ES-I3 (cell line): ENCODE measurements at regions not wholly inside any gene's neighbourhood (a gene's known extent, or its start where the extent isn't known, plus 50 kb on each side); places are given as distances from the start of the nearest gene placed in this dataset.

Source experiments
- H3K36me3 ChIP-seq: 2 replicates; pipeline ENCODE4 v1.6.1; 2013; ENCODE audit warnings: mild to moderate bottlenecking, low read length, control low read depth, moderate library complexity; ENCODE audit not compliant: insufficient read depth
- H3K4me1 ChIP-seq: 2 replicates; pipeline ENCODE4 v1.6.1; 2013; ENCODE audit warnings: mild to moderate bottlenecking, control low read depth, low read length; ENCODE audit not compliant: insufficient read depth
- H3K9ac ChIP-seq: 2 replicates; pipeline ENCODE4 v1.6.1; 2013; ENCODE audit warnings: low read depth, mild to moderate bottlenecking, low read length, moderate library complexity
- H3K9me3 ChIP-seq: 2 replicates; pipeline ENCODE4 v1.6.1; 2013; ENCODE audit warnings: mild to moderate bottlenecking, low read length, moderate library complexity; ENCODE audit not compliant: control insufficient read depth, insufficient read depth

DNA sequence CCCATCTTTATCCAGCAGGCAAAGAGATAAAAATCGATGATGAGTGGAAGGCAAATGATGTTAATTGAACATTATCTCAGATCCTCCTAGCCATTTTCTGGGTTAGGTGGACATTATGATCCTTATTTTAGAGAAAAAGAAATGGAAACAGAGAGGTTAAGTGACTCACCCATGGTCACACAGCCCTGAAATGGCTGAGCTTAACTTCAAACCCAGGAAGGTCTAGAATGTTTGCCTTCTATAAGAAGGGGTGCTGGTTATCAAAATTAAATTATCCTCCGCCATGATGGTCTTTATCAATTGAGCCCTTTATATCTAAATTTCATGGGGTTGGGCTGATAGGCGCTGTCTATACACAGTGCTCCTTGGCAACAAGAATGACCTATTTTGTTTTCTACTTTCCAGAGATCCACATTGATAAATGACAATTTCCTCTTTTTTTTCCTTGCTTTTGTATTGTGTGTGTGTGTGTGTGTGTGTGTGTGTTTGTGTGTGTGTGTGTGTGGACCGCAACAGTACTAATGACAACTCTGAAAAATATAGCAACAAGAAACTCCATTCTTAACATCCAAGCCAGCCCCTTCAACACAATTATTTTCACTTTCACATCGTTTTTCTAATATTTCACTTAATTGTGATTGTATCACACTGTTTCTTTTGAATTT lies 571.9 kb downstream of the VRK1 start:
- H3K36me3 ChIP-seq, result no peaks in the 10 kb centered on the region
- H3K4me1 ChIP-seq, result peaks cover 8% of the 10 kb centered on the region; the same call in 1 of the 2 replicates
- H3K9ac ChIP-seq, result no peak overlapping the region
- H3K9me3 ChIP-seq, result no peaks in the 10 kb centered on the region

DNA sequence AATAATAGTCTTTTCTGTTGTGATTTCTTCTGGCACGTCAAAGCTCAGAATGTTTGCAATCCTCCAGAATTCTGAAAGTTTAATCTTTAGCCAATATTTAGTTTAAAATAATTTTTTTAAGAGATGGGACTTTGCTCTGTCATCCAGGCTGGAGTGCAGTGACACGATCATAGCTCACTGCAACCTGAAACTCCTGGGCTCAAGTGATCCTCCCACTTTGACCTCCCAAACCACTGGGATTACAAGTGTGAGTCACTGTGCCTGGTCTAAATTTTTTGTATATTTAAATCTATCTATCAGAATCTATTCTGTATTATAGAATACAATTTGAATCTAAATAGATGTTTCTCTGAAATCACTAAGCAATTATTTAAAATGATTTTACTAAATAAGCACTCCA lies 572.7 kb downstream of the VRK1 start:
- H3K4me1 ChIP-seq, result peaks cover 8% of the 10 kb centered on the region; the same call in 1 of the 2 replicates
- no peak overlapping the region for H3K9ac ChIP-seq
- H3K36me3 ChIP-seq, result no peaks in the 10 kb centered on the region
- H3K9me3 ChIP-seq, result no peaks in the 10 kb centered on the region

DNA sequence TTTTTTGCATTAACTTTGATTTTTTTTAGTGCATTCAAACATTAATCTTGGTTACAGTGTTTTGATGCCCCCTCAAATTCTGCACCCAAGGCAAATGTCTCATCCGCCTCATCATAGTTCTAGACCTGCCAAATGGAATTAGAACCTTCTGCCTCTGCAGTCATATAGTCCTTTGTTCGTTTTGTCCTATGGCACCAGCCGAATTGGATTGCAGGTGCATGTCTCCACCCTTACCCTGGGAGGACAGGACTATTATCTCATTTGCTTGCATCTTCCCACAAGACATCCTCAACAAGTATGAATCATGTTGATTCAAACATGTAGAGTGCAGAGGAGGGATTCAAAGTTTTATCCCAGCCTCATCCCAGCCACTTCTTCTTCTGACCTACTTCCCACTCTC lies 579.1 kb downstream of the VRK1 start:
- H3K9ac ChIP-seq, result no peak overlapping the region
- no peaks in the 10 kb centered on the region for H3K36me3 ChIP-seq
- peaks cover 13% of the 10 kb centered on the region for H3K4me1 ChIP-seq
- no peaks in the 10 kb centered on the region for H3K9me3 ChIP-seq

DNA sequence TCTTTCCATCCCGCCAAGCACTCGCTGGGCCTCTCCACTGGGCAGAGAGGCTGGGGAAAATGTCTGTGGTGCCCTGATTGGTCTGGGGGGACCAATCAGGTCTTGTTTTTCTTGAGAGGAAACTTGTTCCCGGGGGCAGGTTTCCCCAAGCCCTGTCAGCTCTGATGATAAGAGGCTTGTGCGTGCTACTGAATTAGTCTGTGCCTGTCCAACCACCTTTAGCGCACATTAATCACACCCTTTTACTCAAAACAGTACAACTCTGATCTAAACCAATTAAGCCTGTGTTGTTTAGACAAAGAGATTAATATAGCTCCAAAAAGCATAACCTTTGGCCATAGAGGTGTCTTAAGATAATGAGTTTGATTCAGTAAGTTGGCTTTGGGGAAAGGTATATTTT lies 580.4 kb downstream of the VRK1 start:
- peaks cover 18% of the 10 kb centered on the region for H3K4me1 ChIP-seq
- no peaks in the 10 kb centered on the region for H3K36me3 ChIP-seq
- H3K9me3 ChIP-seq, result no peaks in the 10 kb centered on the region
- H3K9ac ChIP-seq, result no peak overlapping the region

DNA sequence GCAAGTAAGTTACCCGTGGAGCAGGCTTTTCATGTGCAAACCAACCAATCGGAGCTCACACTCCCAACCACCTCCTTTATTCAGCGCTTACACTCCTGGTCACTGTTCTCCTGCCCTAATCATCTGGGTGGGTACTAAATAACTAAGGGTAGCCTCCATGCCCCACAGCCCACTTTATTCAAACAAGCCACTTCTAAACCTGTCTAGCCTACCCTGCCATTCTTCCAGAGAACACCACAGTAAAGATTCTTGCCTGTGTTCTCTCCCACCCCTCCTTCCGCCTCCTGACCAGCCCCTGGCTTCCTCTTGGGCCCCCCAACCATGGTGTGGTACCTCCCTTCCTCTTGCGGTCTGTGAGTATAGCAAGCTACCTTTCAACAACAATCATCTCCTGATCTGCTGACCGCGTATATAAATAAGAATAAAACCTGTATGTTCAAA lies 581.9 kb downstream of the VRK1 start:
- no peak overlapping the region for H3K9ac ChIP-seq
- H3K4me1 ChIP-seq, result peaks cover 28% of the 10 kb centered on the region
- no peaks in the 10 kb centered on the region for H3K36me3 ChIP-seq
- no peaks in the 10 kb centered on the region for H3K9me3 ChIP-seq

DNA sequence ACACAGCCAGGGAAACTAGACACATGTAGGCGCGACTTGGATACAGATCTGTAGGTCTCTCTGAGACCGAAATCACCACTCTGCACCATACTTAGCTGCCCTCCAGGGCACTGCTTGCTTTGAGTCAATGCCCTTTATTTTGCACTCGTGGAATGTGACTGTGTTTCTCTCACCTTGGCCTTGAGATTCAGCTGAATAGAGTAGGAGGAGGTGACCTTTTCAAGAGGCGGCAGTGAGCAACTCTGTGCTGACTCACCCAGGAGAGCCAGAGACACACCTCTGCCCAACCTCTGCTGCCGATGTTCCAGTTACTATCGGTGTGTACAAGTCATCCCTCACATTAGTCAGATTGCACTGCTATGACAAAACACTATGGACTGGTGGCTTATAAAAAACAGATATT lies 583.4 kb downstream of the VRK1 start:
- Histone ChIP-seq H3K9ac (no peak overlapping the region), H3K36me3 (no peaks in the 10 kb centered on the region), H3K9me3 (no peaks in the 10 kb centered on the region), H3K4me1 (peaks cover 28% of the 10 kb centered on the region)

DNA sequence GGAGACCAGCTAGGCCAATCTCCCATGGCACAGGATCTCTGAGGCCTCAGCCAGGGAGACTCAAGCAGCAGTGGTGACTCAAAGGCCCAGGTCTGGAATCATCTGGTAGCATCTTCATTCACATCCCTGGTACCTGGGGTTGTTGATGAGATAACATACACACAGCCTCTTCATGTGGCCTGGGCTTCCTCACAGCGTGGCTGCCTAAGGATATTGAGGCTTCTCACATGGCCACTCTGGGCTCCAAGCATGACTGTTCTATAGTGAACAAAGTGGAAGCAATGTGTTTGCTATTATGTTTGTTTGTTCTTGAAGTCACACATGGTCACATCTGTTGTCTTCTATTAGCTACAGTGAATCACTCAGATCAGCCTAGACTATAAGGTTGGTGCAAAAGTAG lies 584.1 kb downstream of the VRK1 start:
- Histone ChIP-seq H3K4me1 (peaks cover 28% of the 10 kb centered on the region), H3K9me3 (no peaks in the 10 kb centered on the region), H3K36me3 (no peaks in the 10 kb centered on the region), H3K9ac (no peak overlapping the region)

DNA sequence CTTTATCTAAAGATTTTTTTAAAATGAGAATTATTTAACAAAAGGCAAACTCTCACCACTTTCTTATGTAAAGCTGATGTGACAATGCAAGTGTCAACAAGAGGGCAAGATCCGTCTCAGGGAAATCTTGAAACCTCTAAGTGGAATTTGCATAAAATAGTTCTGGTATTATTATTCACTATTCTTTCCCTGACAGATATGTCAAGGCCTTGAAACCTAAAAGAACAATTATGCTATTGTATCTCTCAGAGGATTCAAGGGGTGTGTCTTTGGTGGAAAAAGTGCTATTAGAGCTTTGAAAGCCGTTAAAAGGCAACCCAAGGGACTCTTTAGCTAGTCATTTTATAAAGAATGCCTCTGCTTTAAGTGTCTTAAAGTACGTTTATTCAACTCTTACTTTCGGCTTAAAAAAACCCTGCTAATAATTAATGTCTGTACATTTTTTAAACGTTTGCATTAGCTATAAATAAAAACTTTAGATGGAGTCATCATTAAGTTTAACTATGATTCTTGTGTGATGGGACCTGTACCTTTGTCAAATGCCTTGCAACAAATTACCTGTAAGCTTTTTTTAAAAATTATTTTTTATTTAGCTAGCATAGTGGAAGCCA lies 585.5 kb downstream of the VRK1 start:
- Histone ChIP-seq H3K4me1 (peaks cover 34% of the 10 kb centered on the region), H3K9ac (no peak overlapping the region), H3K36me3 (no peaks in the 10 kb centered on the region)

DNA sequence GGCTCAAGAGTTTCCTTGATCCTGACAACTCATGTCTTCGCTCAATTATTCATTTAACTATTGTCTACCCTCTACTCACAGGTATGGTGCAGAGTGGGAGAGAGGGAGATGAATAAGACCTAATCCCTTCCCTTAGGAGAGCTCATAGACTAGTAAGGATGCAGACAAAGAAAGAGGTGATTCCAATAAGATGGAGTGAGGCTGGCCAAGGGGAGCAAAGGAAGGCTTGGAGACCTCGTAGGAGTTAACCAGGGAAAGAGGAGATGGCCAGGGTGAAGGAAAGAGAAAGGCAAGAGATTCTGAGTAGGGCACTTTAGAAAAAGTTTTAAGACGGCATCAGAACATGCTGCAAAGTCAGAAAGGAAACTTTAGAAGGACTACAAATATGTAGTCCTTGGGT lies 588.5 kb downstream of the VRK1 start:
- Histone ChIP-seq H3K4me1 (peaks cover 28% of the 10 kb centered on the region), H3K9ac (no peak overlapping the region), H3K36me3 (no peaks in the 10 kb centered on the region), H3K9me3 (no peaks in the 10 kb centered on the region)

More for the DNA sequence above, 585.5 kb downstream of the VRK1 start:
- H3K9me3 ChIP-seq, result no peaks in the 10 kb centered on the region

DNA sequence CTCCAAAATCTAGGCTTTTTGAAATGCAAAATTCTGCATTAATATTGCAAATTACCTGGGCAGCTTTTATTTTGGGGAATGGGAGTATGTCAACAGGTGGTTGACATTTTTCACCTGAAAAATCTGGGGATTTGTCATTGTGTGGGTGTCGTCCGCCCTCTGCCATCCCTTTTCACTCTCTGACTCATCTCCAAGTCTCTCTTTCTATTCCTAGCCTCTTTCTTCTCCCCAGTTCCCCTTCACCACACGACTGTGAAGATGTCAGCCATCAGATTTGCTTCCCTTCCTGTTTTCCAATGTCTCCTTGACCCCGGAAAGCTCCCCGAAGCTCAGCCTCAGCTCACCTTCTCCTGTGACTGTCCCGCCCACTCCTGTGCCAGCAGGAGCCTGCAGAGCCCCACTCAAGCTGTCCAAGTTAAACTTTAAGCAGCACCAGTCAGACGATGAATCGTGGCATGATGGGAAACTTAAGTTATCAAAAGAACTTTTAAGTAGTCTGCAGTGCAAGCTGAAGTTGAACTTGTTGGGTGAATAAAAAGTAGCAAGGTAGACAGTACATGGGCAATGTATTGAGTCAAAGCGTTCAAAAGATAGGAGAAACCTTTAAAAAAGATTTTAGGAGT lies 590.2 kb downstream of the VRK1 start:
- no peak overlapping the region for H3K9ac ChIP-seq
- no peaks in the 10 kb centered on the region for H3K9me3 ChIP-seq
- peaks cover 23% of the 10 kb centered on the region for H3K4me1 ChIP-seq
- H3K36me3 ChIP-seq, result no peaks in the 10 kb centered on the region

DNA sequence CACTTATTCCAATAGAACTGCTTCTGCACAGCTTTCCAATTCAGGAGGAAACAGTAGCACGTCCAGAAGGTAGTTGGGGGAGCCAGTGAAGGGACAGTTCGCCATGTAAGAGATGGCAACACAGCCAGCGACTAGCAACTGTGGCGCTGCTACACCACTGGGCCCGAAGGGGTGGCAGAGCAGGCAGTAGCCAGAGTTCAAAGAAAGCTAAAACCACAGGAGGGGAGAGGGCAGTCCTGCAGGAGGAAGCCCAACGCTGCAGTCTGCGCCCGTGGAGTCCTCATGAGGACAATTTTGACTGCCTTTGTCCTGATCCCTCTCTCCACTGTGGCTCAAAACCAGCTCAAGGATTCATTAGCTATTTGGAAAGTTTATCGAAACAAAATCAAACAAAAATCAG lies 591.2 kb downstream of the VRK1 start:
- H3K4me1 ChIP-seq, result peaks cover 17% of the 10 kb centered on the region; the same call in 1 of the 2 replicates
- no peaks in the 10 kb centered on the region for H3K36me3 ChIP-seq
- no peaks in the 10 kb centered on the region for H3K9me3 ChIP-seq
- H3K9ac ChIP-seq, result no peak overlapping the region

DNA sequence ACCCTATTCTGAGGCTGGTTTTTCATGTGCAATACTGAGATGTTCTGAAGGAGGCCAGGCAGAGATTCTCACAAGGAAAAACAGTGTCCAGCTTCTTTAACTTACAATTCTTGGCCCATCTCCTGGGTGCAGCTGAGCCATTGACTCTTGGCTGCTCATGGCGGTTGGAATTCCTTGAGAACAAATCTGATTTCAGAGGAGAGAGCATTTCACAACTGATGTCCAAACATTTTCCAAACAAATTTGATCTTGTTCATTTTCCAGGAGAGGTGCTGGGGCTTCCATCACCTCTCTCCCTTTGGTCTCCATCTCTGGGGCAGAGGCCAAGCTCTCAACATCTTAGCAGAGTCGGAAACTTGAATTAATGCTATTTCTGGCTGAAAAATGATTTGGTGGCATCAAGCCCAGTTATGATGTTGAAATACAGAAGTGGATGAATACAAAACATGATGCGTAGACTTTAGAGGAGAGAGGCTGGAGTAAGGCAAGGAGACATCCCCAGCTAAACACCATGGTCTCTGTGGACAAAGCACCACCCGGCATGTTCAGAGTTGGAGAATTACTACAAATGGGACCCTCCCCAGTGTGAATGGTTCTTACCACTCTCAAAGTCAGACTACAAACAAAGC lies 593.0 kb downstream of the VRK1 start:
- peaks cover 13% of the 10 kb centered on the region; the same call in 1 of the 2 replicates for H3K4me1 ChIP-seq
- no peaks in the 10 kb centered on the region for H3K36me3 ChIP-seq
- no peaks in the 10 kb centered on the region for H3K9me3 ChIP-seq
- no peak overlapping the region for H3K9ac ChIP-seq

DNA sequence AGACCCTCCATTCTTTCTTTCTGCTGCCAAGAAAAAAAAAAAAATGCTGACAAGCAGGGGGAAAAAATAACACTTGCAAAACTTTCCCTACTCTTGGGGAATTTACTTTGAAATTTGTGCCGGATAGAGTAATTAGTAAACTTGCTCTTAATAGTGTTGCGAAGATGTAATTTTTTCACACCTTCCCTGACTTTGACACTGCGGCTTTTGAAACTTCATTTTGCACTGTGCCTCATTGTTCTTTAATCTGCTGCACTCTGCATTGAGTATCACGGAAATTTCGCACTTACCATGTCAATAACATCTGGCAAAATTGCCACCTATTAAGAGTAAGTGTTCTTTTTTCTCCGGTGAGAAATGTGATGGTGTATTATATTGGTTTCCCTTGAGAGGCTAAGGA lies 596.1 kb downstream of the VRK1 start:
- 0 out of 2 replicates have a peak, but pooled peaks cover 3% of the 10 kb centered on the region for H3K4me1 ChIP-seq
- no peaks in the 10 kb centered on the region for H3K9me3 ChIP-seq
- no peak overlapping the region for H3K9ac ChIP-seq
- H3K36me3 ChIP-seq, result no peaks in the 10 kb centered on the region

DNA sequence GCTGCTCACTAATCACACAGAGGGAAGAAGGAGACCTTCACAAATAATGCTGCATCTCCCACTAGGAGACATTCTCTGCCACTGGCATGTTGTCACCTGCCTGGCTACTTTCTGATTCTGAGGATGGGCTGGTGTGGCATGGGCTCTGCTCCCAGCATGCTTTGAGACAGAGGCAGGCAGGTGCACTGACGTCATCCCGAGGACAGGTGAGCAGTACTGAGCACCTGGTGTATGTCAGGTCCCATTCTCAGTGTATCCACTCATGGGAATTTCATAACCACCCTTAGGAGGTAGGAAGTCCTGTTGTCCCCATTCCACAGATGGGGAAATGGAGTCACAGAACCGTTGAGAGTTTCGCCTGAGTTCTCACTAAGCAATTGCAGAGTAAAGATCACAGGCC lies 597.9 kb downstream of the VRK1 start:
- Histone ChIP-seq H3K9me3 (no peaks in the 10 kb centered on the region), H3K9ac (no peak overlapping the region), H3K4me1 (no peaks in the 10 kb centered on the region), H3K36me3 (no peaks in the 10 kb centered on the region)

DNA sequence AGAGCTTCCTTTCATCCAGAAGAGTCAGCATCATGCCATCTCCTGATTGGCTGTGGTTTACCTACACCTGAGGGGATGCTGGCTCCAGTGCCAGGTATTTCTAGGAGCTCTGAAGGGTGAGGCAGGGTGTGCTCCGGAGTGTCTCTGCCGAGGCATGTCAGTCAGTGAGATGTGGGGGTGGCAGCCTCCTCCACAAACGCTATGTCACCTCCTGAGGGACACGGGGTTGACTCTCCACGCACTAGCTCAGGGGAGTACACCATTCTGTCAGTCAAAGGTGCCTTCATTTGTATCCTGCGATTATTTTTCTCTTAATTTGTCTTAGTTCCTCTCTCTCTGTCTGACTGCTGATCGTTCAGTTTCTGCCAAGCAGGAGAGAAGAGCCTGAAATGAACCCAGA lies 604.5 kb downstream of the VRK1 start:
- Histone ChIP-seq H3K9ac (no peak overlapping the region), H3K4me1 (no peaks in the 10 kb centered on the region)

More for the DNA sequence above, 604.5 kb downstream of the VRK1 start:
- Histone ChIP-seq H3K9me3 (no peaks in the 10 kb centered on the region), H3K36me3 (no peaks in the 10 kb centered on the region)
